GM19372 (cell line): ENCODE measurements at regions not wholly inside any gene's neighbourhood (a gene's known extent, or its start where the extent isn't known, plus 50 kb on each side); places are given as distances from the start of the nearest gene placed in this dataset.
"Not testable (repeated sequence)": the region's sequence is repeated elsewhere in the genome, so short reads cannot be mapped to it uniquely, and the experiment has no call there.

Source experiments
- ATAC-seq: cut with Tn5 transposase; IDR thresholded peaks from one replicate; pipeline ENCODE4 v1.9.1; 2021; ENCODE audit warnings: mild to moderate bottlenecking, low read depth, moderate library complexity; ENCODE audit not compliant: unreplicated experiment

DNA sequence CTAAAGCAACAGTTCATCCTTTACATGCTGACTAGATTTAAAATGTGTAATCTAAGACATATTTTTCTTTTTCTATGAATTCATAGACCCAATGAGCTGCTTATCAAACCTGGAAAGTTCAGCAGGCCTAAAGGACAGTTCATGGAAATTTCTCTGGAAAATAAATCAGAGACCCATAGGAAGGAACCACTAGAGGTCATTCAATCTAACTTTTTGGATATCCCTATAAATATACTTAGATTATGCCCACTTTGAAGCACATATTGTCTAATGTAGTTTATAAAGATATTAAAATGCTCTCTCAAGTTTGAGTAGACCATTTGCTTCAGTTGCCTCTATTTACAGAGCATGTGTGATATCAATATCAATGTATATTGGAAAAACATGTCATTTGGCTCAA, 473.0 kb downstream of the FAT4 start:
- ATAC-seq = no peak

GRCh38 chr4:125789023-125789422, 474.3 kb downstream of the FAT4 start:
- no peak for ATAC-seq

- ATAC-seq = no peak
Observed at GRCh38 chr4:125791896-125792295, 477.1 kb downstream of the FAT4 start.

- no peak for ATAC-seq
Observed at GRCh38 chr4:125794989-125795388, 480.2 kb downstream of the FAT4 start.

GRCh38 chr4:125796138-125796537, 481.4 kb downstream of the FAT4 start:
- no peak for ATAC-seq

DNA sequence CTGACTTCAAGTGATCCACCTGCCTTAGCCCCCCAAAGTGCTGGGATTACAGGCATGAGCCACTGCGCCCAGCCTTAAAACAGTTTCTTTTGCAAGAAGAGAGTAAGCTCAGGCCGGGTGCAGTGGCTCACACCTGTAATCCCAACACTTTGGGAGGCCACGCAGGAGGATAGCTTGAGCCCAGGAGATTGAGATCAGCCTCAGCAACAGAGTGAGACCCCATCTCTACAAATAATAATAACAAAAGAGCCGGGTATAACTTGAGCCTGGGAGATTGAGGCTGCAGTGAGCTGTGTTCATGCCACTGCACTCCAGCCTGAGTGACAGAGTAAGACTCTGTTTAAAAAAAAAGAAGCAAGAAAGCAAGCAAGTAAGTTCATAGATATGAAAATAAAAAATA, 482.9 kb downstream of the FAT4 start:
- not testable (repeated sequence) for ATAC-seq

GRCh38 chr4:125801373-125801772, 486.6 kb downstream of the FAT4 start:
- no peak for ATAC-seq

DNA sequence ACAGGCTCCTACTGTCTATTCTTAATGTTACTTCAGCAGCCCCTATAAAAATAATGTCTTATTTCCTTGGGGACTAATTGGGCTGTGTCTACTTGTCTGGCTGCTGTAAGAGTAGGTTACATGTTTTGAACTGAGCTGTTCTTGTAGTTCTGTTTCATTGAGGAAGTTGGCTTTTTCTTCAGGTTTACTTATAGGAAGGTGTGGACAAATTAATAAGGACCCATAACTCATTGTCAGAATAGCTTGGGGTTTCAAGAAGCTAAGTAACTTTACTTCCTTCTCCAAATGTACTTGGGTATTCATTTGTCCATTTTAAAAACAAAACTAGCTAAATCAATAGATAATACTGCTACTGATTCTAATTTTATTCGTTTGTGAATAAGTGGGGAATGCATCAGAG, 487.2 kb downstream of the FAT4 start:
- ATAC-seq = no peak

- ATAC-seq = no peak
Observed at GRCh38 chr4:125808022-125808421, 493.3 kb downstream of the FAT4 start.

DNA sequence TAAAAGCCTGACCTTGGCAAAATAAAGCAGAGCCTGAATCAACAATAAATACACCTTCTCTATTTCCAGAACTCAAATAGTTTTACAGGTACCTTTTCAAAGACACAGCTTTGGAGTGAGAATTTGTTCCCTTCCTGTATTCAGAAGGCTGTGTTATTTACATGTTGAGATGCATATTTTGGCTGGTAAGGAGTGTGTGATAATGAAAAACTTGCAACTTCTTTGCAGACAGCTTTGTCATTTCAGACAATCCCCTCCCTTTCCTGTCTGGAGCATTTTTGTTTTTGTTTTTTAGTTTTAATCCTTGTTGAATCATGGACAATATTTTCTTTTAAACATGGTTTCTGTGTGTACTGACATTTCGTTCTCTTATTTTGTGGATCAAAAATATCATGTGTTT, 493.8 kb downstream of the FAT4 start:
- ATAC-seq = no peak

GRCh38 chr4:125811892-125812291, 497.1 kb downstream of the FAT4 start:
- ATAC-seq = no peak

- no peak for ATAC-seq
Observed at GRCh38 chr4:125826801-125827695, 512.3 kb downstream of the FAT4 start.

DNA sequence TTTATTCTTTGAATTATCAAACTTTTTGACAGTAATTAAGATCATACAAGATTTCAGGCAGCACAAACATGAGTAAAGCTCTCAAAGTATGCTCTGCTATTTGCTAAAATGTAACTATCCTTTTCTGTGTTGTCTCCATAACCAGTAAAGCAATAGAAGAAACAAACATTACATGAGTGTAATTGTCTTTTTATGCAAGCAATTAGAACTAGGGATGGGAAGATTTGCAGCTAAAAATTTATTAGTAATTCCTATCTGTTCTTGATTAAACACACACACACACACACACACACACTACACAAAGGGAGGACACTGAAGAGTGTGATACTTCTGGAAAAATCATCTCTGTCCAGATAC, 512.9 kb downstream of the FAT4 start:
- no peak for ATAC-seq

DNA sequence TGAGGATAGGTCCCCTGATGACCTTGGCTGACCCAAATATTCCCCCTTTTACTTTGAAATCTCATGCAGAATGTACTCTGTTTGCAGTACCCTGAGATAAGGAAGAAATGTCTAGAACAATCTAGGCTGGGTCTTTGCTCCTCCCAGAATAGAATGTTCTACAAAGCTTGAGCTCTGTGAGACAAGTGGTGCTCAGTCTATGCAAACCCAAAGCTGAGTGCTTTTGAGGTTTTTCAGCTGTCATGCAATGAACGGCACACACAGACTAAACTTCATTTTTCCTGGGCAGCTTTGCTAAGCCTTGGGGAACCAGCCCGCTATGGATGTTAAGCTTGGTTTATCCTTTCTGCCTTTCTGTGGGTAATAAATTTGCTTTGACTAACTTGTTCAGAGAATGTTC, 513.6 kb downstream of the FAT4 start:
- no peak for ATAC-seq

DNA sequence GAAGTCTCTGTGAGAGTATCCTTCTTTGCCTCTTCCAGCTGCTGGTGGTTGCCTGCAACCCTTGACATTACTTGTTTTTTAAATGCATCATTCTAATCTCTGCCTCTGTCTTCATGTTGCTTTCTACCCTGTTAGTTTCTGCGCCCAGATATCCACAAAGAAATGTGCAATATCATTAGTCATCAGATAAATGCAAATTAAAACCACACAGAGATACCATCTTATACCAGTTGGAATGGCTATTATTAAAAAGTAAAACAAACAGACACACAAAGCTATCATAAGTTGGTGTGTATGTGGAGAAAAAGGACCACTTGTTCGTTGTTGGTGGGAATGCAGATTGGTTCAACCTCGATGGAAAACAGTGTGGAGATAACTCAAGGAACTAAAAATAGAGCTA, 517.4 kb downstream of the FAT4 start:
- no peak for ATAC-seq

DNA sequence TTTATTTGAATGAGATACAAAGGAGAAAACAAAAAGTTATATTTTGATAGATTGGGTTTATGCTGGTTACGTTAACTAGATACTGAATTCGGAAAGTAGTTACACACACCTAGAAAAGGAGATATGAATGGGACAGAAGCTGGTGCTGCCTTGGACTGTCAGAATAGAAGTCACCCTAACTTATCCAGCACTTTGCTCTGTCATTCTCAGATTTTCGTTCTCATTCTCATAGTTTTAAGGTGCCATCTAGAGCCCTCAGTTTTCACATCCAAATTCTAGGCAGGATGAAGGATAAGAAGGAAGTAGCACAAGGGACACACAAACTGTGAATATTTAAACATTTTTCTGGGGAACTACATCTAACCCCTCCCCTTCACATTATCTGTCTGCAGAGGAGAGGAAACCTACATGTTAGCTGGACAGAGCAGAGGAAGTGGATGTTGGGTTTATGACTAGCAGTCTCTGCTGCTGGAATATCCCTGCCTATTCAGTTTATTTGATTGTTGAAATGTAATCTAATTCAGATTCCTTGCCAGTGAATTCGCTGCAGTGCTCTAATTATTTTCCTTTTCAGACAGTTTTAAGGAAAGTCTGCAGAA, 521.9 kb downstream of the FAT4 start:
- no peak for ATAC-seq

- no peak for ATAC-seq
Observed at GRCh38 chr4:125837493-125838201, 522.9 kb downstream of the FAT4 start.

DNA sequence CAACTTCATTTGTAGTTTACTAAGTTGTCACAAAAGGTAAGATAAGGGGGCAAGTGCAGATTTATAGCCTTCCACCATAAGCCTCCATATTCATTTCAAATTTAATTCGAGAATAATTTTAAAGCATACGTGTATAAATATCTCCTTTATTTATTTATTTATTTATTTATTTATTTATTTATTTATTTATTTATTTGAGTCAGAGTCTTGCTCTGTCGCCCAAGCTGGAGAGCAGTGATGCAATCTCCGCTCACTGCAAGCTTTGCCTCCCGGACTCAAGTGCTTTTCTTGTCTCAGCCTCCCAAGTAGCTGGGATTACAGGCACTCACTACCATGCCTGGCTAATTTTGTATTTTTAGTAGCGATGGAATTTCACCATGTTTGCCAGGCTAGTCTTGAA, 523.4 kb downstream of the FAT4 start:
- no peak for ATAC-seq

- no peak for ATAC-seq
Observed at GRCh38 chr4:125838924-125839323, 524.2 kb downstream of the FAT4 start.

DNA sequence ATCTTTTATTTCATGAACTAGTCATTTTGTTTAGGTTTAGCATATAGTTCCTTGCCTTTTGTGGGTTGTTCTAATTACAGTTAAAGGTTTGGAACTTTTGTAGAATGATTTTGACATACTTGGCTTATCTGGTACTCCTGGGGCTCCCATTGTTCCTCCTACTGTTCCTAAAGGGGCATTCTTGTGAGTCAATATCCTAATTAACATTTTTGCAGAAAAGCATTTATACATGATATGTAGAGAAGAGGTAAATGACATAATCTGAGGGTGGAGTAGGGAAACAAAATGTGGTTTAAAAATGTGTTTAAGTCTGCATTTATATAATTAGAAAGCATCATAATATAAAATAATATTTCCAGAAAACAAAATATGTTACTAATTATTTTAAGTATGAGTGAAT, 529.2 kb downstream of the FAT4 start:
- no peak for ATAC-seq

DNA sequence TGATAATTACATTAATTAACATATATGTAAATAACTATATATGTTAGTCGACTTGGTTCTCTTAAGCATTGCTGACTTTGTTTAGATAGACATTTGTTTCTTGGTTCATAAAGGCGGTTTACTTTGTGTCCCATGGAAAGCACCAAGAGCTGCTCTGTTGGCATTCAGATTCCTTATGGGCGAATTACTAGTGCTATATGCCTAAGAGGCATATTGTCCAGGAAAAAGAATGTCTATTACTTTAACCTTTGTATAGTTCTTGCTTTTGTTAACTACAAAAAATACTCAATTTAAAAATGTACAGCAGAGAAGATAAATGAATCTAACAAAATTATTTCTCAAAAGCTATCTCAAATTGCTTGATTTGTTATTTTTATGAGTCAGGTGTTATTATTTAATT, 532.8 kb downstream of the FAT4 start:
- no peak for ATAC-seq

DNA sequence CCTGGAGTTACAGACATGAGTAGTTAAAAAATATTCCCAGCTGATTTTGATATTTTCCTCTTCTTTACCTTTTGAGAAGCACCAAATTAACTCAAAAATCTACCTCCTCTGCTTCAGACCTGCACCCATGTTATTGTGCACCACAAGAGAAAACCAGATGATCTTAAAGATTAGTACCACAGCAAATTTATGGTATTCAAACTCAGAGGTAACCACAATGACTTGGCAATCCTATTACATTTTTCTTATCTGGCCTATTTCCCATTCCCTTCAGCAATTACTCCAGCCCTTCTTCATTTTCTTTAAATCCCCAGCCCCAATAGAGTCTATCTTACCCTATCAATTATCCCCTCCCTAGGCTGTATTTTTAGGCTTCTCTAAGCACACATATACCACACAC, 535.1 kb downstream of the FAT4 start:
- no peak for ATAC-seq
